Fibroblast of skin of back (primary cell): ENCODE measurements at regions not wholly inside any gene's neighbourhood (a gene's known extent, or its start where the extent isn't known, plus 50 kb on each side); places are given as distances from the start of the nearest gene placed in this dataset.
A peak's percentile ranks its signal among the peaks of the same experiment; 100 is the strongest.

ENCODE experiments used
- DNase-seq: peaks from one replicate; pipeline ENCODE4 v3.0.0-alpha.2; 2013

- DNase-seq: no peak
These were observed 553.4 kb downstream of the PLPP3 start for GRCh38 chr1:56025942-56026341.

DNA sequence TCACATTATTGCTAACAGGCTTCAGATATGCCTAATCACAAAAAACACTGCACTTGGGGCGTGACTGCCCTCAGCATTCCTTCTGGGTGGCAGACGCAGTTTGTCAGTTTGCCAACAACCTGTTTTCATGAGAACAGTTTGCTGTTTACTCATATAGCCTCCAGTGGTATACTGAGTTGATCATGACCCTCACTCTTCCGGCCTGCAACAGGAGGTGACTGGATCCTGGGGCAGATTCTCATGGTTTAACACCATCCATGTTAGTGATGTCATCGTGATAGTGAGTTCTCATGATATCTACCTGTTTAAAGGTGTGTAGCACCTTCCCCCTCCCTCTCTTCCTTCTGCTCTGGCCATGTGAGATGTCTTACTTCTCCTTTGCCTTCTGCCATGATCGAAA is 555.2 kb downstream of the PLPP3 start:
- no peak for DNase-seq

DNA sequence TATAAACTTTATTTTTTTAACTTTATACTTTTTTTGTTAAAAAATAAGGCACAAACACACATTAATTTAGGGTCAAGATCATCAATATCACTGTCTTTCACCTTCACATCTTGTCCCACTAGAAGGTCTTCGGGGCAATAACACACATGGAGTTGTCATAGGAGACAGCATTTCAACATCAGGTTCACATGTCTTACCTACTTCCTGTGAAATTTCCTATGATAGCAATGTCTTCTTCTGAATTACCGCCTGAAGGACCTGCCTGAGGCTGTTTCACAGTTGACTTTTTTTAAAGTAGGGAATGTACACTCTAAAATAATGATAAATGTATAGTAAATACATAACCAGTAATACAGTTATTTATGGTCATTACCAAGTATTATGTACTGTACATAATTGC is 559.4 kb downstream of the PLPP3 start:
- DNase-seq: no peak

DNA sequence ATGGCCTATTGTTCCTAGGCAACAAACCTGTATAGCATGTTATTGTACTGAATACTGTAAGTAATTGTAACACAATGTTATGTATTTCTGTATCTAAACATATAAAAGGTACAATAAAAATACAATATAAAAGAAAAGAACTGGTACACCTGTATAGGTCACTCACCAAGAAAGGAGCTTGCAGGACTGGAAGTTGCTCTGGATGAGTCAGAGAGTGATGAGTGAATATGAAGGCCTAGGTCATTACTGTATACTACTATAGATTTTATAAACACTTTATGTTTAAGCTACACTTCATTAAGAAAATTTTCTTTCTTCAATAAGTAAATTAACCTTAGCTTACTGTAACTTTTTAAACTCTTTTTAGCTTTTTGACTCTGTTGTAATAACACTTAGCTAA is 559.9 kb downstream of the PLPP3 start:
- DNase-seq: no peak

DNA sequence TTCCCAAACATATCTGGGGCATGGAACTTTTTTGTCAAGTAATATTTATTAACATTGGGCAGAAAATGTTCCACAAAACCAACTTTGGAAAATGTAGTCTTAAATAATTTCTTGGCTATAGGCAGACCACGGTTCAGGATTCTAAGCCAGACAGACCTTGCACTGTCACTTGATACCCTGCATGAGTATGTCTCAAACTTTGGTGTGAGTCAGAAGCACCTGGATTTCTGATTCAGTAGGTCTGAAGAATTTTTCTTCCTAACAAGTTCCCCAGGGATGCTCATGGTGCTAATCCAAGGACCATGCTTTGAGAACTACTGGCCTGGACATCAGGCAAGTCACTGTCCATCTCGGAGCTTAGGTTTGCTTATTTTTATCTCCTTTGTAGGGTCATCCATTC is 562.0 kb downstream of the PLPP3 start:
- no peak for DNase-seq

- DNase-seq: no peak
These were observed 575.5 kb downstream of the PLPP3 start for GRCh38 chr1:56003846-56004245.

DNA sequence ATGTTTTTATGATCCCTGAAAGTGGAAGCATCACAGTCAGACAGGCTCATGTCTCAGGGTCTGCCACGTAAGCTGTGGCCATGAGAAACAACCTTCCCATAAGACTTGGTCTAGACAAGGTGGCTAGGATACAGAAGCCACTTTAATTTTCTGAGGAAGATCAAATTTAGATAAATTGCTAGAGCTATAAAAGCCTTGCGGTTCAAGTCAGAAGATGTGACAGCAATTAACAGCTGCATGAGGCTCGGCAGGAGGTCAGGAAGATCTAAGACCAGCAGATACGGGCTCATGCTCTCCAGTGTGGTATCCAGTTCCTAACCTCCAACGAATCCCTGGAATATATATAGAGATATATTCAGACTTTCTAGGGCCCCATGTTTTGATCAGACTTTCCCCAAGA is 577.1 kb downstream of the PLPP3 start:
- DNase-seq: no peak

DNA sequence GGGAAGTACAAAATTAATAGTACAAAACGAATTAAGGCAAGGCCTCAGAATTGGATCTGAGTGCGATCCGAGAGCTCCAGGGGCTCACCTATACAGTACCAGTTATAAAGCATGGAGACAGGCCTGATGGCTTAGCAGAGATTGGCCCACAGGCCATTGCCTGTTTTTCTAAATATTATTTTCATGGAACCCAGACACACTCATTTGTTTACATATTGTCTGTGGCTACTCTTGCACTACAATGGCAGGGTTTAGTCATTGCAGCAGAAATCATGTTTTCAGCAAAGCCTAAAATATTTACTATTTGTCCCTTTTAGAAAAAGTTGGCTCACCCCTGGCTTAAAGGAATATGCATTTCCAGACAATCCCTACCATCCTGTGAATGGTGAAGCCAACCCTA is 578.9 kb downstream of the PLPP3 start:
- DNase-seq: no peak

DNA sequence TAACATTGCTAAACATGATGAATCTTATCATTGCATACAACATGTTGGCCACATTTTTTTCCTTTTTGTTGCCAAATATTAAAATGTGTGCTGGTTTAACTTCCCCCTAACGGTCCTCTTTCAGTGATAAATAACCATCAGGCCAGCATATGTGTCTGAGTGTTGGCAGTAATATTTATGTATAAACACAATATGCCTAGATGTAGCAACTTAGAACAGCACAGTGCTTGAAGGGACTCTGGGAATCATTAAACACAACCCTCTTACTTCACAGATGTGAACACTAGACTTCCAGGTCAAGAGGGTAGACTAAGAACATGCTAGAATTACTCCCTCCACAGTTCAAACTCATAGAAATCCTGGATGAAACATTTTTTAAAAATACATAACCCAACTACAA is 581.8 kb downstream of the PLPP3 start:
- no peak for DNase-seq

GRCh38 chr1:55993646-55994318 is 585.6 kb downstream of the PLPP3 start:
- peak; percentile 57 for DNase-seq

DNA sequence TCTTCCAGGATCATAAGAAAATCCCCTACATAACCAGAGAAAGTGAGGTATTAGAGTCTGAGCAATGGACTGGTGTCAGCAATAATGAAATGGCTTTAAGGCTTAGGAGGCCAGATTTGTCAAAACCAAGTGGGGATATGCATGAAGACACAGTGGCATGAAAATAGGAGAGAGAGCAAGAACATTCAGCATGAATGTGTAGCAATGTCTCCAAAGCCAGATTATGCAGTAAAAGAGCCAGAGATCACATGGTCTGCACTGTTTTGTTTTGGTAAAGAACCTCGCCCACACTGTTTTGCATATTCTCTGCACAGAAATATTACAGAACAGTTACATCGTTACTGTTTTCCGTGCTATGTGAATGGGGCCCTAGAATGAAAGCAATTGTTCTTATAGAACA is 589.4 kb downstream of the PLPP3 start:
- no peak for DNase-seq

DNA sequence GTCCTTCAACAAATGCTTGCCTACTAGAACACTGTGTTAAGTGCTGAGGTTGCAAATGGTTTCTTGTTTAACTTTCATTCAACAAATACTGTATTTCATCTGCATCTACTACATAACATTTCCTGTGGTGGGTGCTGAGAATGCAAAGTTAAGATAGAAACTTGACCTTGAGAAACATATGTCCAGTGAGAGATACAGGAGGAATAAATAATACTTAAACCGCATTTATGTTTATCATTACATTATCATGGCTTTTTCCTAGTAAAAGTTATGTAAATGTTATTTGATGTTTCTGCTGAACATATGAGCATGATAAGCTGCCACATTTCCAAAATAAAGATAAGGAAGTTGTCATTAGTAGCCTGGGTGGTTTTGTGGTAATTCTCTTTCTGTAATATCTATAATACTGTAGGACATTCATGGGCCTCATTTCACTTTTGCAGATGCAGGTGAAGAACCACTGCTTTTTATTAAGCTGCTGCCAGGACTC is 590.4 kb downstream of the PLPP3 start:
- DNase-seq: no peak

GRCh38 chr1:55987491-55988249 is 591.7 kb downstream of the PLPP3 start:
- peak; percentile 22 for DNase-seq

GRCh38 chr1:55986003-55986402 is 593.4 kb downstream of the PLPP3 start:
- no peak for DNase-seq

DNA sequence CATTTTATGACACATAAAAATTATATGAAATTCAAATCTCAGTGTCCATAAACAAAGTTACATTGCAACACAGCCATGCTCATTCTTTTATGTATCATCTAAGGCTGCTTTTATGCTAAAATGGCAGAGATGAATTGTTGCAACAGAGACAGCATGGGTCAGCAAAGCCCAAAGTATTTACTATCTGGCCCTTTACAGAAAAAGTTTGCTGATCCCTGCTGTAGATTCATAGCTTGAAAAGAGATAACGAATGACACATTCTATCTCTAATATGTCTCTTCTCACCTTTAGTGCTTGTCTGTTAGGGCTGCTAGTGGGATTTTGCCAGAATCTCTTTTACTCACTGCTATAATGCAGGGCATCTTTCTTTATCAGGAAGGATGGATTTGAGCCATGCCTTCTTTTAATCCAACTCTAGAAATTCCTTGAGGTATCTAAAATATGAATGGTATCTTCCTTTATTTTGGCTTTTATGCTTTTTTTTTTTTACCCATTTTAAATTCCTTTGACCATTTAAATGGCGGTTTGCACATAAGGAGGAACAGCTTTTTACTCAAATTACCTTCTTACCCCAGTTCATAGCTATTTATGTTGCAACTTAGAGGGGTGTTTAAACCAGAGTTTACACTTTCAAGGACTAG is 598.2 kb downstream of the PLPP3 start:
- DNase-seq: peak; percentile 9

DNA sequence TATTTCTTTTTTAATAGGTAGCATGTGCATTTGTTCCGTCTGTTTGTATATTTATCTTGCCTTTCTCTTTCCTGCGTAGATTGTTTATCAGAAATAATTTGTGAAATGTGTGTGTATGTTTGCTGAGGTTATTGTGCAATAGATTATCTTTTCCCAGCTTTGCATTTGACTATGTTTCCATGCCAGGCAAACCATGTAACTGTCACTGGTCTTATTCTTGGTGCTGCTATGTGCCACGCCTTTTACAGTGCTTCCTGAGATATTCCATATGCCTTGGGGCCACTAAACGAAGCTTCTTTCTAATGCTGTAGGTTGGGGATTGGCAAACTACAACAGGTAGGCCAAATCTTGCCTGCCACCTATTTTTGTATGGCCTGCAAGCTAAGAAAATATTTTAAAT is 598.8 kb downstream of the PLPP3 start:
- DNase-seq: no peak

GRCh38 chr1:55974714-55975441 is 604.5 kb downstream of the PLPP3 start:
- peak; percentile 95 for DNase-seq

GRCh38 chr1:55970526-55971110 is 608.7 kb downstream of the PLPP3 start:
- DNase-seq: peak; percentile 84

DNA sequence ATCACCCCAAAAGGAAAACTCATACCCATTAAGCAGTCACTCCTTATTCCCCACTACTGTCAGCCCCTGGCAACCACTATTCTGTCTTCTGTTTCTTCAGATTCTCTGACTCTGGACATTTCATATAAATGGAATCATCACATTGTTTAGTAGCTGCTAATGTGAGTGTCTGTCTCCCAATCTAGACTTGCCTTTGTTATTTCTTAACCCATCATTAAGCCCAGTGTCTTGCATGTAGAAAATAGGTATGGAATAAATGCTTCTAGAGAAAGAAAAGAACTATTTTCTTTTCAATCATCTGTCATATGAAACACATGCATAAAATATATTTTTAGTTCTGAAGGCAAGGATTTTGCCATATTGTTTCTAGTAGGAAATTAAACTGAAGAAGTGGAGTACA is 610.0 kb downstream of the PLPP3 start:
- DNase-seq: peak; percentile 24

GRCh38 chr1:55968661-55969060 is 610.7 kb downstream of the PLPP3 start:
- DNase-seq: no peak

DNA sequence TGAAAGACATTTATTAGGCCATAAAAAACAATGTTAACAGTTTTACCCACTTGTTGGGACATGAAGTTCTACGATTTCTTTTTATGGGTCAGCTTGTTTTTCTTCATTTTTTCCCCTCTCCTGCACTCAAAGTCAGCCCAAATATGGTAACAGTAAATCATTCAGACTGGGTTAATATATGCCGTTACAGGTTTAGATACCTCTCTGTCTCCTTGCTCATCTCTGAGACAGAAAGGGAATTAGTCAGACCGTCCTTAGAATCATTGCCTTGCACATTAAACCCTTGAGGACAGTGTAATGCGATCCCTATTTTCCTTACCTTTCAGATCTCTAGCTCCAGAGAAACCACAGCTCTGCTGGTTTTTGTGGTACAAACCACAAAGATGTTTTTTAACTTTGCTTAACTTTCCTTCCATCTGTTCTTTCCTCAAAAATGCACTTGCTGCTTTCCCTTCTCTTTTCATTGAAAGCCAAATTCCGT is 613.3 kb downstream of the PLPP3 start:
- DNase-seq: peak; percentile 54

DNA sequence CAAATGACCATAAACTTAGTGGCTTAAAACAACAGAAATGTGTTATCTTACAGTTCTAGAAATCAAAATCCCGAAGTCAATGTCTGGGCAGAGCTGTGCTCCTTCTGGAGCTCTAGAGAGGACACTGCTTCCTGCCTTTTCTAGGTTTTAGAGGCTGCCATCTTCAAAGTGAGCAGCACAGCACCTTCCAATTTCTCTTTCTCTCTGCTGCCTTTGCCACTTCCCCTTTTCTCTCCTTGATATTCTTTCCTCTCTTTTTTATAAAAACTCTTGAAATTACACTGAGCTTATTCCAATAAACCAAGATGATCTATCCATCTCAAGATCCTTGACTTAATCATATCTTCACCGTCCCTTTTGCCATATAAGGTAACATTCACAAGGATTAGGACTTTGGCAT is 616.9 kb downstream of the PLPP3 start:
- DNase-seq: no peak
